ENCODE measurements at regions not wholly inside any gene's neighbourhood (a gene's known extent, or its start where the extent isn't known, plus 50 kb on each side); places are given as distances from the start of the nearest gene placed in this dataset.

GRCh38 chr1:116205941-116206679, 94.9 kb downstream of the MAB21L3 start:
- Histone ChIP-seq H3K9me3 (ENCODE audit: control insufficient read depth, low read depth, low read length) (no peaks in the 10 kb centered on the region), H3K4me1 (ENCODE audit: control insufficient read depth, insufficient read depth, low read length) (no peaks in the 10 kb centered on the region), H3K36me3 (ENCODE audit: control insufficient read depth, insufficient read depth, low read length) (no peaks in the 10 kb centered on the region), H3K4me3 (ENCODE audit: low read length) (no peak overlapping the region), H3K27me3 (ENCODE audit: control insufficient read depth, insufficient read depth, low read length) (no peaks in the 10 kb centered on the region), H3K27ac (ENCODE audit: low read length) (no peak overlapping the region)
- DNase-seq, result no peak
- no CpG with 5 or more reads among the region's 3 CpGs for WGBS (ENCODE audit: insufficient coverage, low lambda C conversion rate)

GRCh38 chr1:116207126-116207735, 96.0 kb downstream of the MAB21L3 start:
- no peaks in the 10 kb centered on the region for H3K27me3 ChIP-seq (ENCODE audit: control insufficient read depth, insufficient read depth, low read length)
- H3K4me1 ChIP-seq (ENCODE audit: control insufficient read depth, insufficient read depth, low read length), result no peaks in the 10 kb centered on the region
- WGBS (ENCODE audit: insufficient coverage, low lambda C conversion rate), result 40% methylated on average over 1 of the region's 4 CpGs
- H3K4me3 ChIP-seq (ENCODE audit: low read length), result no peak overlapping the region
- no peak overlapping the region for H3K27ac ChIP-seq (ENCODE audit: low read length)
- H3K9me3 ChIP-seq (ENCODE audit: control insufficient read depth, low read depth, low read length), result no peaks in the 10 kb centered on the region
- no peaks in the 10 kb centered on the region for H3K36me3 ChIP-seq (ENCODE audit: control insufficient read depth, insufficient read depth, low read length)
- no peak for DNase-seq

DNA sequence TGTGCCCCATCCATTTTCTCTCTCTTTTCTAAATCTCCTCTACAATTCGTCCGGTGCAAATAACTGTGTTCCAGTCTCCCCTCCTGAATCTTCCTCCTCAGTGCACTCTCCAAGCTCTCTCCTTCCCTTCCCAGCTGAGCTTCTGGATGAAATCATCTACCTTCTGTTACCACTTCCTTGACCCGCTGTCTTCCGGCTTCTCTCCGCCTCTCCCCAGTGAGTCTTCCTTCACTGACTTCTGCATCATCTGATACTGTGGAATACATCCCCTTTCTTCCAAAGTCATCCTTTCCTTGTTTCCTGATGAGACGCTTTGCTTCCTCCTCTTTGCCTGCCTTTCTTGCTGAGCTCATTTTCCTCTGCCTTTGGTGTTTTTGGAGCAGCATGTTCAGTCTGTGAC, 96.9 kb downstream of the MAB21L3 start:
- H3K4me3 ChIP-seq (ENCODE audit: low read length), result no peak overlapping the region
- no peaks in the 10 kb centered on the region for H3K27me3 ChIP-seq (ENCODE audit: control insufficient read depth, insufficient read depth, low read length)
- no peak overlapping the region for H3K27ac ChIP-seq (ENCODE audit: low read length)
- no peaks in the 10 kb centered on the region for H3K9me3 ChIP-seq (ENCODE audit: control insufficient read depth, low read depth, low read length)
- H3K36me3 ChIP-seq (ENCODE audit: control insufficient read depth, insufficient read depth, low read length), result no peaks in the 10 kb centered on the region
- no peak for DNase-seq
- 100% methylated on average over 3 of the region's 6 CpGs for WGBS (ENCODE audit: insufficient coverage, low lambda C conversion rate)
- no peaks in the 10 kb centered on the region for H3K4me1 ChIP-seq (ENCODE audit: control insufficient read depth, insufficient read depth, low read length)

GRCh38 chr1:116211294-116211693, 100.1 kb downstream of the MAB21L3 start:
- DNase-seq, result no peak
- WGBS (ENCODE audit: insufficient coverage, low lambda C conversion rate), result no CpG with 5 or more reads among the region's 5 CpGs
- Histone ChIP-seq H3K4me3 (ENCODE audit: low read length) (no peak overlapping the region), H3K4me1 (ENCODE audit: control insufficient read depth, insufficient read depth, low read length) (no peaks in the 10 kb centered on the region), H3K9me3 (ENCODE audit: control insufficient read depth, low read depth, low read length) (no peaks in the 10 kb centered on the region), H3K27ac (ENCODE audit: low read length) (no peak overlapping the region), H3K27me3 (ENCODE audit: control insufficient read depth, insufficient read depth, low read length) (no peaks in the 10 kb centered on the region), H3K36me3 (ENCODE audit: control insufficient read depth, insufficient read depth, low read length) (no peaks in the 10 kb centered on the region)

DNA sequence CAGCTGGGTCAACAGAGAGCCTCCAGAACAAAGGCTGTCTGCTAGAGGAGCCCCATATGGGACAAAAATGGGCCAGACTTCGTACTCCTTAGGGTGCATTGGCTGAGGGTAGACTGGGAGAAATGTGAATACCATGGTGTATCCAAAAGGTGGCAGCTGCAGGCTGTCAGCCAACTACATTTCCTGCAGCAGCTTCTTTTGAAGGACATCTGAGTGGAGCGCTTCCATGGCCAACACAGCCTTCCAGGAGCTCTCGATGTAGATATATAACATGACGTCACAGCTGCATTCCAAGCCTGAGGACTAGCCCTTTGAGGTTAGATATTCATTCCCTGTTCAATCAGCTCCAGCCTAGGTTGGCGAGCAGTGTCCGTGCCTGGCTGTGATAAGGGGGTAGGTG, 107.7 kb downstream of the MAB21L3 start:
- no CpG with 5 or more reads among the region's 6 CpGs for WGBS (ENCODE audit: insufficient coverage, low lambda C conversion rate)
- Histone ChIP-seq H3K27me3 (ENCODE audit: control insufficient read depth, insufficient read depth, low read length) (no peaks in the 10 kb centered on the region), H3K4me3 (ENCODE audit: low read length) (no peak overlapping the region), H3K36me3 (ENCODE audit: control insufficient read depth, insufficient read depth, low read length) (no peaks in the 10 kb centered on the region), H3K27ac (ENCODE audit: low read length) (no peak overlapping the region), H3K9me3 (ENCODE audit: control insufficient read depth, low read depth, low read length) (no peaks in the 10 kb centered on the region), H3K4me1 (ENCODE audit: control insufficient read depth, insufficient read depth, low read length) (no peaks in the 10 kb centered on the region)
- DNase-seq, result no peak

GRCh38 chr1:116219651-116220434, 108.6 kb downstream of the MAB21L3 start:
- H3K27ac ChIP-seq (ENCODE audit: low read length), result no peak overlapping the region
- H3K27me3 ChIP-seq (ENCODE audit: control insufficient read depth, insufficient read depth, low read length), result no peaks in the 10 kb centered on the region
- H3K9me3 ChIP-seq (ENCODE audit: control insufficient read depth, low read depth, low read length), result no peaks in the 10 kb centered on the region
- H3K36me3 ChIP-seq (ENCODE audit: control insufficient read depth, insufficient read depth, low read length), result no peaks in the 10 kb centered on the region
- H3K4me3 ChIP-seq (ENCODE audit: low read length), result no peak overlapping the region
- WGBS (ENCODE audit: insufficient coverage, low lambda C conversion rate), result no CpG with 5 or more reads among the region's 5 CpGs
- no peak for DNase-seq
- peaks cover 4% of the 10 kb centered on the region for H3K4me1 ChIP-seq (ENCODE audit: control insufficient read depth, insufficient read depth, low read length)

- Histone ChIP-seq H3K36me3 (ENCODE audit: control insufficient read depth, insufficient read depth, low read length) (no peaks in the 10 kb centered on the region), H3K27me3 (ENCODE audit: control insufficient read depth, insufficient read depth, low read length) (no peaks in the 10 kb centered on the region), H3K4me1 (ENCODE audit: control insufficient read depth, insufficient read depth, low read length) (peaks cover 5% of the 10 kb centered on the region), H3K9me3 (ENCODE audit: control insufficient read depth, low read depth, low read length) (no peaks in the 10 kb centered on the region), H3K4me3 (ENCODE audit: low read length) (no peak overlapping the region), H3K27ac (ENCODE audit: low read length) (no peak overlapping the region)
- no peak for DNase-seq
- WGBS (ENCODE audit: insufficient coverage, low lambda C conversion rate), result no CpG with 5 or more reads among the region's 2 CpGs
Observed at GRCh38 chr1:116224111-116224510, 112.9 kb downstream of the MAB21L3 start.

GRCh38 chr1:116224561-116224960, 113.4 kb downstream of the MAB21L3 start:
- no peaks in the 10 kb centered on the region for H3K9me3 ChIP-seq (ENCODE audit: control insufficient read depth, low read depth, low read length)
- H3K27ac ChIP-seq (ENCODE audit: low read length), result no peak overlapping the region
- no peaks in the 10 kb centered on the region for H3K36me3 ChIP-seq (ENCODE audit: control insufficient read depth, insufficient read depth, low read length)
- H3K4me1 ChIP-seq (ENCODE audit: control insufficient read depth, insufficient read depth, low read length), result peaks cover 5% of the 10 kb centered on the region
- WGBS (ENCODE audit: insufficient coverage, low lambda C conversion rate), result no CpG with 5 or more reads among the region's 4 CpGs
- no peaks in the 10 kb centered on the region for H3K27me3 ChIP-seq (ENCODE audit: control insufficient read depth, insufficient read depth, low read length)
- no peak overlapping the region for H3K4me3 ChIP-seq (ENCODE audit: low read length)
- DNase-seq, result no peak

DNA sequence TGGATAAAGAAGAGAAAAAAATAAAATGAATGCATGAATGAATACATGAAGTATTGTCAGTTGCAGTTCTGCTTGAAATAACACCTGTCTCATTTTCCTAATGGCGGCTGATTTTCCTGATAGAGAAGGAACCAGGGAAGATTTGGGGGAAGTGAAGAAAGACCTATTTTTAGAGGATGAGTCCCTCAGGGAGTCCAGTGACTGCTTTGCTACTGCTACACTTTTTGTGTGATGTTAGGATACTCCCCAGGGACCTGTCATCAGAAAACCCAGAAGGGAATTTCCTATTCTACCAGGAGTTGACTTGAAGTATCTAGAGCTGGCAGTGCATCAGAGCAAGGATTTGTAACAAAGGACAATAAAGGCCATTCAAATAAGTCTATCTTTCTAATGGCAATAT, 114.8 kb downstream of the MAB21L3 start:
- no peak for DNase-seq
- Histone ChIP-seq H3K27ac (ENCODE audit: low read length) (no peak overlapping the region), H3K4me1 (ENCODE audit: control insufficient read depth, insufficient read depth, low read length) (peaks cover 5% of the 10 kb centered on the region), H3K9me3 (ENCODE audit: control insufficient read depth, low read depth, low read length) (no peaks in the 10 kb centered on the region), H3K27me3 (ENCODE audit: control insufficient read depth, insufficient read depth, low read length) (no peaks in the 10 kb centered on the region), H3K36me3 (ENCODE audit: control insufficient read depth, insufficient read depth, low read length) (no peaks in the 10 kb centered on the region), H3K4me3 (ENCODE audit: low read length) (no peak overlapping the region)
- no CpG with 5 or more reads among the region's 1 CpG for WGBS (ENCODE audit: insufficient coverage, low lambda C conversion rate)

DNA sequence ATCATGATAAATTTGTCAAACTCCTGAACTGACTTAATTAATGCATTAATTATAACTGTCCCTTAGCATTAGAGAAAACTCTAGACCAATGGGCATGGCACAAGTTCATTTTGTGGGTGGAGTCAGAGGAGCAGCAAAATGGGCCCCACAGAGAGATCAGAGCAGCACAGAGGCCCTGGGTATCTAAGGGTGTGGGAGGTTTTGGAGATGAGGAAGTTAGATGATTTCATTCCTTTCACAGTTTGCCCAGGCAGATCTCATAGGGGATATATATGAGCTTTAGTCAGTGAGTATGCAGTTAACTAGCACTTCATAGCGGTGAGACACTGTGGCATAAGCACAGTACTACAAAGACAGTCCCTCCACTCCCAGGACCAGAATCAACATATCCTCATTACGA, 117.3 kb downstream of the MAB21L3 start:
- Histone ChIP-seq H3K27ac (ENCODE audit: low read length) (no peak overlapping the region), H3K4me1 (ENCODE audit: control insufficient read depth, insufficient read depth, low read length) (peaks cover 5% of the 10 kb centered on the region), H3K9me3 (ENCODE audit: control insufficient read depth, low read depth, low read length) (no peaks in the 10 kb centered on the region), H3K4me3 (ENCODE audit: low read length) (no peak overlapping the region), H3K36me3 (ENCODE audit: control insufficient read depth, insufficient read depth, low read length) (no peaks in the 10 kb centered on the region), H3K27me3 (ENCODE audit: control insufficient read depth, insufficient read depth, low read length) (no peaks in the 10 kb centered on the region)
- no peak for DNase-seq
- no CpG with 5 or more reads among the region's 2 CpGs for WGBS (ENCODE audit: insufficient coverage, low lambda C conversion rate)

Measured in large intestine (tissue), 3 donors.